ENCODE measurements at regions not wholly inside any gene's neighbourhood (a gene's known extent, or its start where the extent isn't known, plus 50 kb on each side); places are given as distances from the start of the nearest gene placed in this dataset.

DNA sequence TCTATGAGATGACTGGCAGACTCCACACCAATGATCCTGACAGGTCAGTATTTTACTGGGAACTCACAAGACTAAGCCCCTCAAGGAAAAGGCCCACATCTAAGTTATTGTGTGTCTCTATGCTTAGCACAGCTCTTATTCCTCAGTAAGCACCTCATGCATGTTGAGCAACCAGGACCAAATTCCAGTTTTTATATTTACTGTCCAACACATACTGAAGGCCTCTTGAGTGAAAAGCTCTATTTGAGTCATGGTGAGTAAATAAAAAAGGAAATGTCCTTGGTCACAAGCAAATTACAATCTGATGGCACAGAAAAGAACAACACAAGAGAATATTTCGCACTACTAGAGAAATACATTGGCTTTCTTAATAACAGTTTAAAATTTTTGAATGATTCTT is 87.9 kb upstream of the ETAA1 start:
- WGBS, 2 experiments (ENCODE audit: extremely low coverage in 2 of 2, insufficient read length in 1 of 2), result no CpG with 5 or more reads among the region's 1 CpG
- Histone ChIP-seq H3K27me3 (ENCODE audit: control insufficient read depth, insufficient read depth, low read length) (no peaks in the 10 kb centered on the region), H3K9me1 (ENCODE audit: insufficient read depth, low read length) (0 out of 2 replicates have a peak, but pooled peaks cover 3% of the 10 kb centered on the region), H2BK5ac (ENCODE audit: low read depth, low read length, poor library complexity, severe bottlenecking) (peak overlapping the region; percentile 56), H3K27ac (ENCODE audit: insufficient read depth, low read length) (no peak overlapping the region), H2AK9ac (replicated peaks; ENCODE audit: low read depth, low read length, poor library complexity) (no peak overlapping the region), H3K4me2 (ENCODE audit: low read depth, low read length) (no peak overlapping the region; the same call in 1 of the 2 replicates), H3K9ac (ENCODE audit: low read depth, low read length) (no peak overlapping the region), H3K4ac (ENCODE audit: low read depth, low read length) (peak overlapping the region; percentile 59; the same call in 1 of the 2 replicates), H2BK20ac (ENCODE audit: low read depth, low read length) (peak overlapping the region; percentile 60; the same call in 1 of the 2 replicates), H4K20me1 (ENCODE audit: insufficient read depth, low read length) (no peaks in the 10 kb centered on the region), H3K4me3 (ENCODE audit: insufficient read depth, low read depth, low read length) (no peak overlapping the region), H3K9me3 (ENCODE audit: control insufficient read depth, insufficient read depth, low read length) (no peaks in the 10 kb centered on the region), H4K8ac (ENCODE audit: low read depth in 2 of 2, low read length in 2 of 2) (peak overlapping the region in 1 of 2 experiments; percentile 53; a peak in 1 of 4 replicates), H3K14ac (replicated peaks; ENCODE audit: low read depth, low read length) (0 out of 2 replicates have a peak overlapping the region, but pooled peaks have one; percentile 36), H3K18ac (ENCODE audit: low read depth, low read length) (peak overlapping the region; percentile 74; the same call in 1 of the 2 replicates), H3K36me3 (ENCODE audit: control insufficient read depth, insufficient read depth, low read length) (no peaks in the 10 kb centered on the region), H4K5ac (ENCODE audit: low read depth, low read length) (no peak overlapping the region), H2AK5ac (ENCODE audit: low read depth, low read length) (peak overlapping the region; percentile 64; the same call in 1 of the 2 replicates), H3K56ac (ENCODE audit: extremely low read depth, insufficient read depth, low read length) (0 out of 2 replicates have a peak overlapping the region, but pooled peaks have one; percentile 12), H3K4me1 (ENCODE audit: control insufficient read depth, insufficient read depth, low read length) (peaks cover 1% of the 10 kb centered on the region; the same call in 1 of the 2 replicates), H3K23ac (ENCODE audit: low read depth, low read length) (no peak overlapping the region; the same call in 1 of the 2 replicates), H2BK120ac (ENCODE audit: low read depth, low read length) (peak overlapping the region; percentile 70; the same call in 1 of the 2 replicates), H4K91ac (ENCODE audit: insufficient read depth, low read depth, low read length) (0 out of 2 replicates have a peak overlapping the region, but pooled peaks have one; percentile 59), H2AFZ (replicated peaks; ENCODE audit: low read length, poor library complexity) (no peak overlapping the region), H2BK15ac (ENCODE audit: low read depth, low read length) (peak overlapping the region; percentile 93; the same call in 2 of the 3 replicates), H3K79me1 (ENCODE audit: low read depth in 1 of 2, low read length in 2 of 2) (no peaks in the 10 kb centered on the region)
- TF ChIP-seq CEBPB (IDR thresholded peaks at IDR 0.05; ENCODE audit: low read depth, low read length), result peak; percentile 57; the same call in 1 of the 2 replicates
- no peak for TF ChIP-seq MXI1 (IDR thresholded peaks at IDR 0.05; ENCODE audit: borderline replicate concordance, low read depth, low read length)
- in situ Hi-C loops (cut with MboI; ENCODE audit: low sequenced_read_pairs), result no loop called here
- POLR2A ChIA-PET (ENCODE audit: unreplicated experiment), result no interaction called here
- peak; percentile 58 for ATAC-seq (ENCODE audit: low read depth)
- no TSS peak for BruUV-seq (replicated peaks)
- DNase-seq, result peak; percentile 54
- CTCF ChIA-PET, result interaction anchor here (0.6 to 1.1 kb wide), 2 partner anchors 22 to 168 kb away, joined by 3 read pairs; no protein-coding TSS in a partner anchor
- dilution Hi-C loops (cut with HindIII; ENCODE audit: low sequenced_read_pairs, unreplicated experiment), result no loop called here
- intact Hi-C loops (cut with micrococcal nuclease), result loop anchor here (2.0 kb wide), 1 partner anchor 14 kb away; no protein-coding TSS in a partner anchor

All from IMR-90 (cell line).